Activated naive CD8-positive, alpha-beta T cell treated with anti-CD3 and anti-CD28 coated beads, Interleukin-2, amount 10 ng/mL, durations not matched to agents 7 days and 5 days (primary cell): ENCODE measurements at regions not wholly inside any gene's neighbourhood (a gene's known extent, or its start where the extent isn't known, plus 50 kb on each side); places are given as distances from the start of the nearest gene placed in this dataset.

Experiments used
- ATAC-seq: fragments of 150-1000 bp; cut with Tn5 transposase; one replicate; pipeline ENCODE4 v1.10.0; 2021; ENCODE audit warnings: low read depth, moderate library complexity
- POLR2A ChIA-PET: fragments of 350-600 bp; sonication (Branson Sonifier 250); formaldehyde crosslinking; loops from one replicate; lab custom pipeline; 2021; ENCODE audit warnings: antibody characterized with exemption; lab: Charles Lee
- DNase-seq: peaks from one replicate; pipeline ENCODE4 v3.0.0; 2021
- H3K27ac Mint-ChIP-seq: one replicate; pipeline ENCODE4 v1.8.0; 2022; ENCODE audit warnings: mild to moderate bottlenecking, mixed read lengths
- H3K27me3 Mint-ChIP-seq: one replicate; pipeline ENCODE4 v1.8.0; 2022; ENCODE audit warnings: mild to moderate bottlenecking, moderate library complexity, mixed read lengths
- H3K36me3 Mint-ChIP-seq: one replicate; pipeline ENCODE4 v1.8.0; 2021; ENCODE audit warnings: mild to moderate bottlenecking, mixed read lengths
- H3K4me1 Mint-ChIP-seq: one replicate; pipeline ENCODE4 v1.8.0; 2021; ENCODE audit warnings: mixed read lengths
- H3K4me3 Mint-ChIP-seq: one replicate; pipeline ENCODE4 v1.8.0; 2022; ENCODE audit warnings: mild to moderate bottlenecking, moderate library complexity, mixed read lengths
- H3K9me3 Mint-ChIP-seq: one replicate; pipeline ENCODE4 v1.8.0; 2021; ENCODE audit warnings: mixed read lengths

GRCh38 chr2:47277987-47278386 lies 91.1 kb upstream of the EPCAM start:
- no peaks in the 10 kb centered on the region for H3K4me1 Mint-ChIP-seq
- H3K27me3 Mint-ChIP-seq, result peaks cover 4% of the 10 kb centered on the region
- ATAC-seq (no peak), DNase-seq (no peak)
- H3K36me3 Mint-ChIP-seq, result no peaks in the 10 kb centered on the region
- POLR2A ChIA-PET, result no interaction called here
- no peaks in the 10 kb centered on the region for H3K9me3 Mint-ChIP-seq
- no peak overlapping the region for H3K4me3 Mint-ChIP-seq
- H3K27ac Mint-ChIP-seq, result no peak overlapping the region

GRCh38 chr2:47277187-47277586 lies 91.9 kb upstream of the EPCAM start:
- Mint-ChIP-seq H3K36me3 (no peaks in the 10 kb centered on the region), H3K27ac (no peak overlapping the region), H3K4me3 (no peak overlapping the region), H3K27me3 (peaks cover 4% of the 10 kb centered on the region), H3K4me1 (no peaks in the 10 kb centered on the region), H3K9me3 (no peaks in the 10 kb centered on the region)
- no peak for ATAC-seq
- POLR2A ChIA-PET, result no interaction called here
- DNase-seq, result no peak

GRCh38 chr2:47276061-47276460 lies 93.0 kb upstream of the EPCAM start:
- Mint-ChIP-seq H3K4me3 (no peak overlapping the region), H3K4me1 (no peaks in the 10 kb centered on the region), H3K9me3 (no peaks in the 10 kb centered on the region), H3K27ac (no peak overlapping the region), H3K27me3 (peaks cover 4% of the 10 kb centered on the region), H3K36me3 (no peaks in the 10 kb centered on the region)
- DNase-seq, result no peak
- POLR2A ChIA-PET, result no interaction called here
- no peak for ATAC-seq

GRCh38 chr2:47274054-47274782 lies 94.9 kb upstream of the EPCAM start:
- H3K4me1 Mint-ChIP-seq, result no peaks in the 10 kb centered on the region
- H3K27me3 Mint-ChIP-seq, result no peaks in the 10 kb centered on the region
- DNase-seq, result no peak
- H3K36me3 Mint-ChIP-seq, result no peaks in the 10 kb centered on the region
- ATAC-seq, result no peak
- no peak overlapping the region for H3K27ac Mint-ChIP-seq
- H3K9me3 Mint-ChIP-seq, result no peaks in the 10 kb centered on the region
- H3K4me3 Mint-ChIP-seq, result no peak overlapping the region
- POLR2A ChIA-PET, result no interaction called here

GRCh38 chr2:47272905-47273758 lies 96.0 kb upstream of the EPCAM start:
- ATAC-seq, result no peak
- Mint-ChIP-seq H3K36me3 (no peaks in the 10 kb centered on the region), H3K27ac (no peak overlapping the region), H3K27me3 (no peaks in the 10 kb centered on the region), H3K4me1 (no peaks in the 10 kb centered on the region), H3K9me3 (no peaks in the 10 kb centered on the region), H3K4me3 (no peak overlapping the region)
- no peak for DNase-seq
- POLR2A ChIA-PET, result interaction anchor here (1.0 kb wide), 1 partner anchor 329 kb away, joined by 3 read pairs; no protein-coding TSS in a partner anchor

GRCh38 chr2:47272031-47272864 lies 95.9 kb upstream of the CALM2 start:
- H3K27ac Mint-ChIP-seq, result no peak overlapping the region
- H3K27me3 Mint-ChIP-seq, result no peaks in the 10 kb centered on the region
- H3K9me3 Mint-ChIP-seq, result no peaks in the 10 kb centered on the region
- no peaks in the 10 kb centered on the region for H3K4me1 Mint-ChIP-seq
- DNase-seq (peak; percentile 75), ATAC-seq (peak; percentile 83)
- peak overlapping the region; percentile 69 for H3K4me3 Mint-ChIP-seq
- POLR2A ChIA-PET, result interaction anchor here (1.0 kb wide), 1 partner anchor 328 kb away, joined by 3 read pairs; no protein-coding TSS in a partner anchor
- no peaks in the 10 kb centered on the region for H3K36me3 Mint-ChIP-seq

- H3K27me3 Mint-ChIP-seq, result no peaks in the 10 kb centered on the region
- no peaks in the 10 kb centered on the region for H3K4me1 Mint-ChIP-seq
- no peaks in the 10 kb centered on the region for H3K9me3 Mint-ChIP-seq
- no peak for ATAC-seq
- DNase-seq, result no peak
- H3K27ac Mint-ChIP-seq, result no peak overlapping the region
- no peaks in the 10 kb centered on the region for H3K36me3 Mint-ChIP-seq
- POLR2A ChIA-PET, result no interaction called here
- no peak overlapping the region for H3K4me3 Mint-ChIP-seq
These were observed 95.0 kb upstream of the CALM2 start for GRCh38 chr2:47271054-47272000.

GRCh38 chr2:47270421-47270820 lies 94.1 kb upstream of the CALM2 start:
- no peak for ATAC-seq
- H3K27ac Mint-ChIP-seq, result no peak overlapping the region
- no peaks in the 10 kb centered on the region for H3K27me3 Mint-ChIP-seq
- H3K4me3 Mint-ChIP-seq, result no peak overlapping the region
- no peak for DNase-seq
- H3K9me3 Mint-ChIP-seq, result no peaks in the 10 kb centered on the region
- no peaks in the 10 kb centered on the region for H3K36me3 Mint-ChIP-seq
- H3K4me1 Mint-ChIP-seq, result no peaks in the 10 kb centered on the region
- POLR2A ChIA-PET, result no interaction called here

- Mint-ChIP-seq H3K4me3 (no peak overlapping the region), H3K27ac (no peak overlapping the region)
- POLR2A ChIA-PET, result no interaction called here
These were observed 93.3 kb upstream of the CALM2 start for GRCh38 chr2:47269316-47270232.

GRCh38 chr2:47267711-47268086 lies 91.4 kb upstream of the CALM2 start:
- Mint-ChIP-seq H3K9me3 (no peaks in the 10 kb centered on the region), H3K4me3 (no peak overlapping the region), H3K27me3 (no peaks in the 10 kb centered on the region), H3K4me1 (no peaks in the 10 kb centered on the region), H3K27ac (no peak overlapping the region), H3K36me3 (no peaks in the 10 kb centered on the region)
- POLR2A ChIA-PET, result no interaction called here
- DNase-seq (no peak), ATAC-seq (no peak)

More at GRCh38 chr2:47269316-47270232, 93.3 kb upstream of the CALM2 start:
- ATAC-seq (no peak), DNase-seq (no peak)
- Mint-ChIP-seq H3K27me3 (no peaks in the 10 kb centered on the region), H3K4me1 (no peaks in the 10 kb centered on the region), H3K36me3 (no peaks in the 10 kb centered on the region), H3K9me3 (no peaks in the 10 kb centered on the region)

- Mint-ChIP-seq H3K9me3 (no peaks in the 10 kb centered on the region), H3K36me3 (no peaks in the 10 kb centered on the region), H3K27ac (no peak overlapping the region), H3K4me3 (no peak overlapping the region), H3K4me1 (no peaks in the 10 kb centered on the region), H3K27me3 (no peaks in the 10 kb centered on the region)
- DNase-seq, result no peak
- ATAC-seq, result no peak
- POLR2A ChIA-PET, result no interaction called here
These were observed 90.8 kb upstream of the CALM2 start for GRCh38 chr2:47266939-47267710.
